Thoracic aorta (tissue), 2 donors: ENCODE measurements at regions not wholly inside any gene's neighbourhood (a gene's known extent, or its start where the extent isn't known, plus 50 kb on each side); places are given as distances from the start of the nearest gene placed in this dataset.

Experiments
- ATAC-seq: fragments of 150-250 bp; one replicate; pipeline ENCODE4 v1.8.0; 2017; ENCODE audit warnings: low read depth; ENCODE audit not compliant: insufficient number of reproducible peaks, low FRiP score
- DNase-seq: peaks from one replicate; pipeline ENCODE4 v3.0.0-alpha.2; 2020; ENCODE audit warnings: low spot score
- H3K27ac ChIP-seq, 2 donors: fragments of 200-600 bp; sonication (generic); 1 replicate in 1 of 2; 2 replicates in 1 of 2; pipeline ENCODE4 v1.5.1; 2016; ENCODE audit warnings: mild to moderate bottlenecking in 2 of 2, moderate library complexity in 2 of 2
- H3K27me3 ChIP-seq: fragments of 200-600 bp; sonication (generic); replicated peaks from 2 replicates; pipeline ENCODE4 v1.6.0; 2016; ENCODE audit warnings: mild to moderate bottlenecking; ENCODE audit not compliant: insufficient read depth
- H3K36me3 ChIP-seq: fragments of 200-600 bp; sonication (generic); one replicate; pipeline ENCODE4 v1.5.1; 2016
- H3K4me1 ChIP-seq, 2 donors: fragments of 200-600 bp; sonication (generic); 1 replicate in 1 of 2; 2 replicates in 1 of 2; pipeline versions ENCODE4 v1.5.1 to v1.6.0; 2016; ENCODE audit warnings: low read depth in 2 of 2, mild to moderate bottlenecking in 1 of 2; ENCODE audit not compliant: control insufficient read depth in 1 of 2
- H3K4me3 ChIP-seq: fragments of 200-600 bp; sonication (generic); 2 replicates; pipeline ENCODE4 v1.5.1; 2016; ENCODE audit warnings: mild to moderate bottlenecking
- H3K9me3 ChIP-seq: fragments of 200-600 bp; sonication (generic); 2 replicates; pipeline ENCODE4 v1.5.1; 2016
- CTCF ChIP-seq: fragments of 200-600 bp; sonication (generic); IDR thresholded peaks from one replicate; pipeline ENCODE4 v1.5.1; 2019; ENCODE audit warnings: antibody characterized with exemption

DNA sequence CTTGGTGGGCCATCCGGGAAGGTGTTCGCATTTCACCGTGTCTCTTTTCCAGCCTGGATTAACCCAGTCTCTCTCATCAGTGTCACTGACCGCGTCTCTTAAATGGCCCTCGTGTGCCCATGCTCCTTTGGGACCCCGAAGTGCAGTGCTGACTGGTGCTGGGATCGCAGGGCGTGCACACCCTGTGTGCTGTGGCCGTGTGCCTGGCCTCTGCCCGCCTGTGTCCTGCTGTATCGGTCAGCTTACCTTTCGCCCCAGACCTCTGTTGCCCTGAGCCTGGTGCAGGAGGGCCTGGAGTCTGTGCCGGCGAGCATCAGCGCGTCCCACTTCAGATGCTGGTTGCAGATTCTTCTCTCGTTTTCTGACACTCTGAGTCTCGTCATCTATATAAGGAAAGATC, 68.3 kb upstream of the HGFAC start:
- Histone ChIP-seq H3K27me3 (no peaks in the 10 kb centered on the region), H3K27ac (no peak overlapping the region), H3K4me3 (no peak overlapping the region), H3K9me3 (no peaks in the 10 kb centered on the region), H3K36me3 (no peaks in the 10 kb centered on the region), H3K4me1 (peaks cover 14 to 21% of the 10 kb centered on the region in 2 donors)
- ATAC-seq, result no peak
- TF ChIP-seq CTCF, result no peak
- no peak for DNase-seq

DNA sequence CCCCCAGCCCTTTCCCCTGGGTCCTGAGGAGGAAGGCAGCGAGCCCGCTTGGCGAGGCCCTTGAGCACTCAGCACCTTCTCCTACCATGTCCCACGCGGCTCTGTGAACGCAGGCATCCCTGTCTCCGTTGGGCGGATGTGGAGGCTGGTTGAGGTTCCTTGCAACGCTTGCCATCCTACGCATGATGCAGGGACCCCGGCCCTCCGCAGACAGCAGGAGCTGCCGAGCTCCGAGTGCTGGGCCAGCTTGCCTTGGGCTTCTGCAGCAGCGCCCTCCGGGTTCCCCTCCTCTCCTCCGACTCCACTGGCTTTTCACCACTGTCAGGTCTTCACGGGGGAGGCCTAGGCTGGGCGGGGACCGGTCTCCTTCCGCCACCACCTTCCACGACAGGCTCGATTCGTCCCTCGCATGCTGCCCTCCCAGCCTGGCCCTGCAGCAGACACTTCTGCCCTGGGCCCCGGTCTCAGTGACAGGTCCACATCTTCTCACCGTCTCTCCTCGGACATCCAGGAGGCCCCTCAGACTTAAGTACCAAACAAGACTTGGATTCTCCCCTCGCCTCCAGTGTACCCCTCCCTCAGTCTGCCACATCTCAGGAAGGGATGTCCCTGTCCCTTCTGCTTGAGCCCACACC, 67.6 kb upstream of the HGFAC start:
- Histone ChIP-seq H3K4me1 (peaks cover 9 to 16% of the 10 kb centered on the region in 2 donors), H3K4me3 (no peak overlapping the region), H3K36me3 (no peaks in the 10 kb centered on the region), H3K27ac (no peak overlapping the region), H3K9me3 (no peaks in the 10 kb centered on the region), H3K27me3 (no peaks in the 10 kb centered on the region)
- DNase-seq (no peak), ATAC-seq (no peak)
- no peak for TF ChIP-seq CTCF

- H3K9me3 ChIP-seq, result no peaks in the 10 kb centered on the region
- TF ChIP-seq CTCF, result no peak
- ATAC-seq (no peak), DNase-seq (no peak)
- no peaks in the 10 kb centered on the region for H3K36me3 ChIP-seq
- no peaks in the 10 kb centered on the region for H3K27me3 ChIP-seq
- H3K4me3 ChIP-seq, result no peak overlapping the region
- peaks cover 4 to 10% of the 10 kb centered on the region in 2 donors for H3K4me1 ChIP-seq
- no peak overlapping the region for H3K27ac ChIP-seq
Observed at GRCh38 chr4:3374667-3375066, 67.1 kb upstream of the HGFAC start.

DNA sequence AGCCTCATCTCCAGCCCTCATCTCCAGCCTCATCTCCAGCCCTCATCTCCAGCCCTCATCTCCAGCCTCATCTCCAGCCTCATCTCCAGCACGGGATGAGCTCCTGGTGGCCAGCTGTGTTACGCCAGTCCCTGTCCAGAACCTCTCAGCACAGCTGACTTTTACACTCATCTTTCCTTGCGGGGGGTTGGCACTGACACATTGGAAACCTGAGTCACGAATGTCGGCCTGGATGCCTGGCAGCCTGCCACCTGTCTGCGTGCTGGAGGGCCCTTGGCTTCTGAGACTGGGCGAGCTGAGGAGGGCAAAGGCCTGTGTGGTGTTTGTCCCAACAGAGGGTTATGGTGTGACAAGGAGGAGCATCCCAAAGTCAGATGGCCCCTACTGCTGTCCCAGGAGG, 66.1 kb upstream of the HGFAC start:
- H3K27ac ChIP-seq, result no peak overlapping the region
- no peaks in the 10 kb centered on the region for H3K36me3 ChIP-seq
- H3K4me3 ChIP-seq, result no peak overlapping the region
- ATAC-seq (no peak), DNase-seq (no peak)
- H3K27me3 ChIP-seq, result no peaks in the 10 kb centered on the region
- no peaks in the 10 kb centered on the region for H3K9me3 ChIP-seq
- H3K4me1 ChIP-seq, result peaks cover 0 to 2% of the 10 kb centered on the region in 2 donors
- TF ChIP-seq CTCF, result no peak

- DNase-seq (no peak), ATAC-seq (no peak)
- Histone ChIP-seq H3K4me1 (no peaks in the 10 kb centered on the region), H3K27me3 (no peaks in the 10 kb centered on the region), H3K4me3 (no peak overlapping the region), H3K36me3 (no peaks in the 10 kb centered on the region), H3K27ac (no peak overlapping the region), H3K9me3 (no peaks in the 10 kb centered on the region)
- TF ChIP-seq CTCF, result no peak
Observed at GRCh38 chr4:3376266-3376665, 65.5 kb upstream of the HGFAC start.
